Mucosa of descending colon (tissue), 3 donors: ENCODE measurements at regions not wholly inside any gene's neighbourhood (a gene's known extent, or its start where the extent isn't known, plus 50 kb on each side); places are given as distances from the start of the nearest gene placed in this dataset.

ENCODE experiments used
- ATAC-seq: fragments of 200-7000 bp; cut with Tn5 transposase; one replicate; pipeline ENCODE4 v1.9.1; 2020; ENCODE audit warnings: mild to moderate bottlenecking, moderate library complexity
- DNase-seq, 3 donors: peaks; one replicate each; pipeline ENCODE4 v3.0.0-alpha.2; 2020
- H3K36me3 ChIP-seq: fragments of 200-600 bp; one replicate; pipeline ENCODE4 v1.8.0; 2021; ENCODE audit warnings: low read depth, mild to moderate bottlenecking
- H3K4me1 ChIP-seq: fragments of 200-600 bp; one replicate; pipeline ENCODE4 v1.8.0; 2021; ENCODE audit warnings: low read depth, mild to moderate bottlenecking
- H3K4me3 ChIP-seq: fragments of 200-600 bp; one replicate; pipeline ENCODE4 v1.8.0; 2021; ENCODE audit warnings: mild to moderate bottlenecking
- H3K9me3 ChIP-seq: fragments of 200-600 bp; one replicate; pipeline ENCODE4 v1.8.0; 2021; ENCODE audit warnings: mild to moderate bottlenecking
- intact Hi-C, 2 donors: fragments of 100-400 bp; cut with DNase I in 1 of 2; cut with micrococcal nuclease in 1 of 2; formaldehyde crosslinking; loops; one replicate each; pipeline versions ENCODE4 v1.11.0 to v1.11.1; 2022; cut with DNase I, micrococcal nuclease
- TF ChIP-seq, protein P1 (sequence below): fragments of 200-600 bp; IDR thresholded peaks from one replicate; pipeline ENCODE4 v1.8.0; 2022; ENCODE audit warnings: antibody characterized with exemption, mild to moderate bottlenecking
- donor health status: DM: no; HTN: no; CAD: no; lungs with moderate emphysema.
- donor health status: DM: no; HTN: no; CAD: no.
- donor health status: DM: no; HTN: yes; CAD: no.

- no peaks in the 10 kb centered on the region for H3K4me1 ChIP-seq
- TF ChIP-seq, protein P1, sequence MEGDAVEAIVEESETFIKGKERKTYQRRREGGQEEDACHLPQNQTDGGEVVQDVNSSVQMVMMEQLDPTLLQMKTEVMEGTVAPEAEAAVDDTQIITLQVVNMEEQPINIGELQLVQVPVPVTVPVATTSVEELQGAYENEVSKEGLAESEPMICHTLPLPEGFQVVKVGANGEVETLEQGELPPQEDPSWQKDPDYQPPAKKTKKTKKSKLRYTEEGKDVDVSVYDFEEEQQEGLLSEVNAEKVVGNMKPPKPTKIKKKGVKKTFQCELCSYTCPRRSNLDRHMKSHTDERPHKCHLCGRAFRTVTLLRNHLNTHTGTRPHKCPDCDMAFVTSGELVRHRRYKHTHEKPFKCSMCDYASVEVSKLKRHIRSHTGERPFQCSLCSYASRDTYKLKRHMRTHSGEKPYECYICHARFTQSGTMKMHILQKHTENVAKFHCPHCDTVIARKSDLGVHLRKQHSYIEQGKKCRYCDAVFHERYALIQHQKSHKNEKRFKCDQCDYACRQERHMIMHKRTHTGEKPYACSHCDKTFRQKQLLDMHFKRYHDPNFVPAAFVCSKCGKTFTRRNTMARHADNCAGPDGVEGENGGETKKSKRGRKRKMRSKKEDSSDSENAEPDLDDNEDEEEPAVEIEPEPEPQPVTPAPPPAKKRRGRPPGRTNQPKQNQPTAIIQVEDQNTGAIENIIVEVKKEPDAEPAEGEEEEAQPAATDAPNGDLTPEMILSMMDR: no peak
- H3K4me3 ChIP-seq: no peak overlapping the region
- H3K36me3 ChIP-seq: no peaks in the 10 kb centered on the region
- ATAC-seq (no peak), DNase-seq (no peak)
- intact Hi-C loops: no loop called here
- no peaks in the 10 kb centered on the region for H3K9me3 ChIP-seq
Observed at GRCh38 chr14:97385727-97386126, 588.5 kb downstream of the VRK1 start.

- ATAC-seq: no peak
- intact Hi-C loops: no loop called here
- TF ChIP-seq, protein P1: no peak
- H3K36me3 ChIP-seq: no peaks in the 10 kb centered on the region
- no peak for DNase-seq
- H3K9me3 ChIP-seq: no peaks in the 10 kb centered on the region
- no peak overlapping the region for H3K4me3 ChIP-seq
- no peaks in the 10 kb centered on the region for H3K4me1 ChIP-seq
Observed at GRCh38 chr14:97387252-97387874, 590.2 kb downstream of the VRK1 start.

GRCh38 chr14:97388408-97388807 is 591.2 kb downstream of the VRK1 start:
- no peak for ATAC-seq
- TF ChIP-seq, protein P1: no peak

GRCh38 chr14:97390096-97390724 is 593.0 kb downstream of the VRK1 start:
- TF ChIP-seq, protein P1: no peak
- intact Hi-C loops: no loop called here
- Histone ChIP-seq H3K4me1 (no peaks in the 10 kb centered on the region), H3K9me3 (no peaks in the 10 kb centered on the region), H3K36me3 (no peaks in the 10 kb centered on the region), H3K4me3 (no peak overlapping the region)
- ATAC-seq (no peak), DNase-seq (no peak)

More at GRCh38 chr14:97388408-97388807, 591.2 kb downstream of the VRK1 start:
- intact Hi-C loops: no loop called here
- Histone ChIP-seq H3K4me1 (no peaks in the 10 kb centered on the region), H3K9me3 (no peaks in the 10 kb centered on the region), H3K4me3 (no peak overlapping the region), H3K36me3 (no peaks in the 10 kb centered on the region)
- no peak for DNase-seq

- no peak for DNase-seq
- no peak overlapping the region for H3K4me3 ChIP-seq
- no peaks in the 10 kb centered on the region for H3K36me3 ChIP-seq
- TF ChIP-seq, protein P1: no peak
- H3K9me3 ChIP-seq: no peaks in the 10 kb centered on the region
- H3K4me1 ChIP-seq: no peaks in the 10 kb centered on the region
- intact Hi-C loops: no loop called here
- ATAC-seq: no peak
Observed at GRCh38 chr14:97393244-97393643, 596.1 kb downstream of the VRK1 start.
